ENCODE measurements at regions not wholly inside any gene's neighbourhood (a gene's known extent, or its start where the extent isn't known, plus 50 kb on each side); places are given as distances from the start of the nearest gene placed in this dataset.

DNA sequence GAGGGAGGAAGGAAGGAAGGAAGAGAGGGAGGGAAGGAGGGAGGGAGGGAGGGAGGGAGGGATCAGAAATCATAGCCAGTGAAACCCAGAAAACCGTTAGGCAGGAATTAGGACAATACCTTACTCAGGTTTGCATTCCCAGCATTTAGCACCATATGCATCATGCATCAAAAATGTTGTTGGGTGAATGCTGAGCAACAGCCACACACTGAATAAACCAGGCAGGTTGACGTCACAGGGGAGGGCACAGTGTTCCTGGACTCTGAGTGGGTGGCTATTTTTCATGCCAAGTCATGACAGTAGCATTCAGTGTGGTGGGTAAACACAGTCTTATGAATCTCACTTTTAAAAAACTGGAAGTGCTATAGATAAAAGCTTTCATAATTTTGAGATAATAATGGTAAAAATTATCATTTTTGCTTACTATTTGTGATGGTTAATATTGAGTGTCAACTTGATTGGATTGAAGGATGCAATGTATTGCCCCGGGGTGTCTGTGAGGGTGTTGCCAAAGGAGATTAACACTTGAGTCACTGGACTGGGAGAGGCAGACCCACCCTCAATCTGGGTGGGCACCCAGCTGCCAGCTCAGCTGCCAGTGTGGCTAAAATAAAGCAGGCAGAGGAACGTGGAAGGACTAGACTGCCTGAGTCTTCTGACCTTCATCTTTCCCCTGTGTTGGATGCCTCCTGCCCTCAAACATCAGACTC is 199.1 kb upstream of the PRKCQ start:
- Histone ChIP-seq H3K4me3 (ENCODE audit: low read length) (no peak overlapping the region), H3K36me3 (ENCODE audit: control insufficient read depth, insufficient read depth, low read length) (no peaks in the 10 kb centered on the region), H3K27ac (ENCODE audit: low read depth, low read length) (no peak overlapping the region), H3K9me3 (ENCODE audit: control insufficient read depth, low read length) (no peaks in the 10 kb centered on the region), H3K27me3 (ENCODE audit: control insufficient read depth, insufficient read depth, low read length, poor library complexity, severe bottlenecking) (no peaks in the 10 kb centered on the region), H3K4me1 (ENCODE audit: control insufficient read depth, insufficient read depth, low read length) (no peaks in the 10 kb centered on the region), H3K9ac (ENCODE audit: extremely low read depth, low read length, poor library complexity, severe bottlenecking) (no peak overlapping the region)
- 88% methylated on average over 3 to 4 of the region's 4 CpGs for WGBS, 2 experiments (ENCODE audit: insufficient coverage in 1 of 2, insufficient read length in 1 of 2)
- Mint-ChIP-seq H3K4me1 (peaks cover 17% of the 10 kb centered on the region), H3K36me3 (ENCODE audit: low read depth) (no peaks in the 10 kb centered on the region), H3K27me3 (ENCODE audit: insufficient read depth) (no peaks in the 10 kb centered on the region), H3K9me3 (peaks cover 2% of the 10 kb centered on the region), H3K4me3 (no peak overlapping the region), H3K27ac (no peak overlapping the region)
- DNase-seq, result no peak
- TF ChIP-seq CTCF (conservative IDR thresholded peaks at IDR 0.05), result no peak

- Mint-ChIP-seq H3K27ac (no peak overlapping the region), H3K27me3 (ENCODE audit: insufficient read depth) (no peaks in the 10 kb centered on the region), H3K36me3 (ENCODE audit: low read depth) (no peaks in the 10 kb centered on the region), H3K4me3 (no peak overlapping the region), H3K4me1 (peaks cover 13% of the 10 kb centered on the region), H3K9me3 (peaks cover 2% of the 10 kb centered on the region)
- peaks cover 4% of the 10 kb centered on the region for H3K4me1 ChIP-seq (ENCODE audit: control insufficient read depth, insufficient read depth, low read length)
- no peak overlapping the region for H3K27ac ChIP-seq (ENCODE audit: low read depth, low read length)
- DNase-seq, result no peak
- H3K27me3 ChIP-seq (ENCODE audit: control insufficient read depth, insufficient read depth, low read length, poor library complexity, severe bottlenecking), result no peaks in the 10 kb centered on the region
- H3K9me3 ChIP-seq (ENCODE audit: control insufficient read depth, low read length), result no peaks in the 10 kb centered on the region
- H3K36me3 ChIP-seq (ENCODE audit: control insufficient read depth, insufficient read depth, low read length), result no peaks in the 10 kb centered on the region
- H3K9ac ChIP-seq (ENCODE audit: extremely low read depth, low read length, poor library complexity, severe bottlenecking), result no peak overlapping the region
- no peak overlapping the region for H3K4me3 ChIP-seq (ENCODE audit: low read length)
- WGBS, 2 experiments (ENCODE audit: insufficient coverage in 1 of 2, insufficient read length in 1 of 2), result 81 to 82% methylated on average over 3 to 5 of the region's 5 CpGs
- no peak for TF ChIP-seq CTCF (conservative IDR thresholded peaks at IDR 0.05)
These were observed 196.1 kb upstream of the PRKCQ start for GRCh38 chr10:6776170-6776569.

DNA sequence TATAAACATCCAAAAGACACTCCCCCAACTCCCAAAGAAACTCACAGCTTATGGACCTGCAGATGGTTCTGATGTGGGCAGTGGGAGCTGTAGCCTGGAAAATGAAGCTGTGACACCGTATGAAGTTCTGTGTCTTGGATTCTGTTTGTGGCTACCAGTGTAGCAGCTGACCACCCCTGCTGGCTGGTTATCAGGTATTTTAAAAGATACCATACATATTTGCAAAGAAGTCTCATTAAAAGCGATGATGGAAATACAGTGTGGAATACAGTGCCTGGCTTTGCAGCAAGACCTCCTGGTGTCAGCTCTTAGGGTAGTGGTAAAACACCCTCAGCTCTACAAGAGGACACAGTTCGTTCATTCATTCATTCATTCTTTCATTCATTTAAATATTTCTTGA is 194.3 kb upstream of the PRKCQ start:
- DNase-seq, result no peak

More for the DNA sequence above, 194.3 kb upstream of the PRKCQ start:
- Histone ChIP-seq H3K27me3 (ENCODE audit: control insufficient read depth, insufficient read depth, low read length, poor library complexity, severe bottlenecking) (no peaks in the 10 kb centered on the region), H3K27ac (ENCODE audit: low read depth, low read length) (no peak overlapping the region), H3K9ac (ENCODE audit: extremely low read depth, low read length, poor library complexity, severe bottlenecking) (no peak overlapping the region), H3K36me3 (ENCODE audit: control insufficient read depth, insufficient read depth, low read length) (no peaks in the 10 kb centered on the region), H3K9me3 (ENCODE audit: control insufficient read depth, low read length) (no peaks in the 10 kb centered on the region), H3K4me3 (ENCODE audit: low read length) (no peak overlapping the region), H3K4me1 (ENCODE audit: control insufficient read depth, insufficient read depth, low read length) (peaks cover 4% of the 10 kb centered on the region)
- H3K4me1 Mint-ChIP-seq, result peaks cover 13% of the 10 kb centered on the region
- no peaks in the 10 kb centered on the region for H3K27me3 Mint-ChIP-seq (ENCODE audit: insufficient read depth)
- WGBS, 2 experiments (ENCODE audit: insufficient coverage in 1 of 2, insufficient read length in 1 of 2), result 83 to 88% methylated on average over 1 to 3 of the region's 3 CpGs
- no peak for TF ChIP-seq CTCF (conservative IDR thresholded peaks at IDR 0.05)
- H3K9me3 Mint-ChIP-seq, result peaks cover 2% of the 10 kb centered on the region
- H3K4me3 Mint-ChIP-seq, result no peak overlapping the region
- H3K36me3 Mint-ChIP-seq (ENCODE audit: low read depth), result no peaks in the 10 kb centered on the region
- no peak overlapping the region for H3K27ac Mint-ChIP-seq

Data from endodermal cell (in vitro differentiated cells).